HCT116 (cell line): ENCODE measurements at regions not wholly inside any gene's neighbourhood (a gene's known extent, or its start where the extent isn't known, plus 50 kb on each side); places are given as distances from the start of the nearest gene placed in this dataset.

ENCODE experiments used
- ATAC-seq: fragments of 200-7000 bp; cut with Tn5 transposase; 2 replicates; pipeline ENCODE4 v1.9.1; 2020; ENCODE audit warnings: mild to moderate bottlenecking, moderate library complexity
- BruUV-seq: library from RNA; stranded (reverse); fragments of 400-500 nt; replicated peaks from 2 replicates; lab custom pipeline; 2021; lab: Mats Ljungman, UMichigan
- CTCF ChIA-PET: fragments of 300-600 bp; sonication (Branson Sonifier 250); formaldehyde crosslinking; loops from one replicate; lab custom pipeline; 2021; ENCODE audit warnings: antibody characterized with exemption; lab: Charles Lee
- POLR2A ChIA-PET: fragments of 300-600, 350-600 bp; sonication (Branson Sonifier 250); formaldehyde crosslinking; loops from one replicate; lab custom pipeline; 2021; ENCODE audit warnings: antibody characterized with exemption; lab: Charles Lee
- RAD21 ChIA-PET, 2 experiments: fragments of 300-600 bp; sonication (Branson Sonifier 250); formaldehyde crosslinking; loops; one replicate each; lab custom pipeline; 2023; ENCODE audit warnings: low total read pairs in 2 of 2; ENCODE audit not compliant: uncharacterized antibody in 2 of 2, unreplicated experiment in 2 of 2, low non-redundant PET in 1 of 2; lab: Charles Lee
- DNase-seq: peaks from one replicate; pipeline ENCODE4 v3.0.0-alpha.2; 2010; ENCODE audit warnings: low read depth, low spot score
- H2AFZ ChIP-seq: fragments of 200-600 bp; shearing (Covaris generic), sonication (generic); 2 replicates; pipeline ENCODE4 v1.6.1; 2017; ENCODE audit warnings: low read depth, mixed run types, mixed read lengths, antibody characterized with exemption, low read length; ENCODE audit not compliant: poor library complexity, severe bottlenecking
- H3K27ac ChIP-seq: 2 replicates; pipeline ENCODE4 v1.5.1; 2012; ENCODE audit warnings: low read depth, low read length
- H3K27me3 ChIP-seq: fragments of 200-600 bp; sonication (generic); 2 replicates; pipeline ENCODE4 v1.6.1; 2016; ENCODE audit warnings: mixed run types, low read length, mixed read lengths; ENCODE audit not compliant: insufficient read depth
- H3K36me3 ChIP-seq, 2 experiments: fragments of 200-500 bp in 1 of 2; fragments of 200-600 bp in 1 of 2; sonication (Bioruptor generic) in 1 of 2; sonication (generic) in 1 of 2; 2 replicates each; pipeline versions ENCODE4 v1.5.1 to v1.6.1; 2014 to 2016; ENCODE audit warnings: low read length in 2 of 2, inconsistent platforms in 1 of 2, mixed read lengths in 1 of 2, mixed run types in 1 of 2; ENCODE audit not compliant: insufficient read depth in 2 of 2, control insufficient read depth in 1 of 2
- H3K4me1 ChIP-seq, 2 experiments: fragments of 200-600 bp in 1 of 2; sonication (generic) in 1 of 2; 2 replicates each; pipeline versions ENCODE4 v1.5.1 to v1.6.1; 2012 to 2017; ENCODE audit warnings: low read length in 2 of 2, inconsistent platforms in 1 of 2, mild to moderate bottlenecking in 1 of 2, mixed read lengths in 1 of 2, mixed run types in 1 of 2, moderate library complexity in 1 of 2; ENCODE audit not compliant: insufficient read depth in 2 of 2, control insufficient read depth in 1 of 2
- H3K4me2 ChIP-seq: fragments of 200-600 bp; sonication (generic); 2 replicates; pipeline ENCODE4 v1.6.1; 2017; ENCODE audit warnings: mixed run types, low read length, mixed read lengths
- H3K4me3 ChIP-seq, 2 experiments: fragments of 200-600 bp in 1 of 2; sonication (generic) in 1 of 2; replicated peaks in 1 of 2; 2 replicates each; pipeline ENCODE4 v1.5.1; 2011 to 2016; ENCODE audit warnings: low read length in 2 of 2, control low read depth in 1 of 2, low read depth in 1 of 2, mild to moderate bottlenecking in 1 of 2, mixed read lengths in 1 of 2, mixed run types in 1 of 2
- H3K79me2 ChIP-seq: fragments of 200-600 bp; sonication (generic); 2 replicates; pipeline ENCODE4 v1.6.1; 2017; ENCODE audit warnings: mild to moderate bottlenecking, mixed run types, low read length, moderate library complexity, mixed read lengths; ENCODE audit not compliant: insufficient read depth
- H3K9ac ChIP-seq: fragments of 200-600 bp; sonication (generic); 2 replicates; pipeline ENCODE4 v1.6.1; 2016; ENCODE audit warnings: low read length, mixed read lengths
- H3K9me2 ChIP-seq: fragments of 200-600 bp; sonication (generic), shearing (Covaris generic); 2 replicates; pipeline ENCODE4 v1.6.1; 2017; ENCODE audit warnings: mixed run types, mild to moderate bottlenecking, moderate library complexity; ENCODE audit not compliant: insufficient read depth
- H3K9me3 ChIP-seq, 2 experiments: fragments of 200-500 bp in 1 of 2; fragments of 200-600 bp in 1 of 2; sonication (Bioruptor generic) in 1 of 2; sonication (generic) in 1 of 2; 2 replicates each; pipeline ENCODE4 v1.6.1; 2014 to 2017; ENCODE audit warnings: low read length in 2 of 2, mixed read lengths in 2 of 2, inconsistent platforms in 1 of 2, low read depth in 1 of 2, mild to moderate bottlenecking in 1 of 2, mixed run types in 1 of 2, moderate library complexity in 1 of 2; ENCODE audit not compliant: control insufficient read depth in 1 of 2, insufficient read depth in 1 of 2
- H4K20me1 ChIP-seq: fragments of 200-600 bp; sonication (generic), shearing (Covaris generic); 2 replicates; pipeline ENCODE4 v1.6.1; 2017; ENCODE audit warnings: mixed run types, mild to moderate bottlenecking, moderate library complexity; ENCODE audit not compliant: insufficient read depth
- CBX3 ChIP-seq: IDR thresholded peaks from 2 replicates; pipeline ENCODE4 v1.6.1; 2012; ENCODE audit warnings: low read depth
- FOSL1 ChIP-seq: IDR thresholded peaks from 2 replicates; pipeline ENCODE4 v1.6.1; 2012; ENCODE audit warnings: low read depth
- RAD21 ChIP-seq: IDR thresholded peaks from 2 replicates; pipeline ENCODE4 v1.6.1; 2012; ENCODE audit warnings: low read depth, mild to moderate bottlenecking
- SP1 ChIP-seq: IDR thresholded peaks from 2 replicates; pipeline ENCODE4 v1.6.1; 2012; ENCODE audit warnings: low read depth
- SRF ChIP-seq: IDR thresholded peaks from 2 replicates; pipeline ENCODE4 v1.6.1; 2012; ENCODE audit warnings: low read depth
- TCF7L2 ChIP-seq: IDR thresholded peaks from 2 replicates; pipeline ENCODE4 v1.7.0; 2011; ENCODE audit warnings: borderline replicate concordance, inconsistent platforms; ENCODE audit not compliant: insufficient read depth, insufficient read length; ENCODE audit errors: extremely low read depth
- intact Hi-C: fragments of 100-400 bp; cut with micrococcal nuclease; formaldehyde crosslinking; loops from 2 replicates; pipeline ENCODE4 v1.10.0; 2022
- TF ChIP-seq, protein P1 (sequence below): IDR thresholded peaks from 2 replicates; pipeline ENCODE4 v1.6.1; 2012
- TF ChIP-seq, protein P2 (sequence below), 3 experiments: fragments of 200-600 bp in 1 of 3; sonication (generic) in 1 of 3; IDR thresholded peaks in 2 of 3; conservative IDR thresholded peaks in 1 of 3; 2 replicates each; pipeline ENCODE4 v1.5.1; 2012 to 2017; ENCODE audit warnings: low read depth in 2 of 3, low read length in 2 of 3, antibody characterized with exemption in 1 of 3, borderline replicate concordance in 1 of 3, control low read depth in 1 of 3, mild to moderate bottlenecking in 1 of 3, mixed read lengths in 1 of 3, mixed run types in 1 of 3, moderate library complexity in 1 of 3; ENCODE audit not compliant: insufficient read depth in 1 of 3

DNA sequence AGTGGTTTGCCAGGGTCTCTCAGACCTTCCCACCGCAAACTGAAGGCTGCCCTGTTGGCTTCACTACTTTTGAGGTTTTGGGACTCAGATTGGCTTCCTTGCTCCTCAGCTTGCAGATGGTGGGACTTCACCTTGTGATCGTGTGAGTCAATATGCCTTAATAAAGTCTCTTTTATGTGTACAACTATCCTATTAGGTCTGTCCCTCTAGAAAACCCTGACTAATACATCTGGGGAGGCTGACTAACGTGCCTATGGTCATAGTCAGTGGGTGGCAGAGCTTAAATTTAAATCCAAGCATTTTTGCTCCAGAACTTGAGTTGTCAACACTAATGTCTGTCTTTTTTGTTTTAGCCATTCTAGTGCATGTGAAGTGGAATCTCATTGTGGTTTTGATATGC lies 76.5 kb upstream of the CHODL start:
- Histone ChIP-seq H4K20me1 (no peaks in the 10 kb centered on the region), H3K4me2 (no peak overlapping the region), H3K79me2 (no peaks in the 10 kb centered on the region), H3K9me2 (no peaks in the 10 kb centered on the region), H3K9me3 (peaks cover 8 to 39% of the 10 kb centered on the region in 2 experiments; a peak in 3 of 4 replicates), H3K27me3 (no peaks in the 10 kb centered on the region), H3K27ac (no peak overlapping the region), H3K4me3 (no peak overlapping the region), H3K4me1 (no peaks in the 10 kb centered on the region), H2AFZ (no peak overlapping the region), H3K9ac (no peak overlapping the region), H3K36me3 (no peaks in the 10 kb centered on the region)
- ChIA-PET POLR2A (no interaction called here), CTCF (no interaction called here), RAD21 (no interaction called here)
- intact Hi-C loops = no loop called here
- no TSS peak for BruUV-seq
- TF ChIP-seq CBX3 = no peak
- TF ChIP-seq, protein P1, sequence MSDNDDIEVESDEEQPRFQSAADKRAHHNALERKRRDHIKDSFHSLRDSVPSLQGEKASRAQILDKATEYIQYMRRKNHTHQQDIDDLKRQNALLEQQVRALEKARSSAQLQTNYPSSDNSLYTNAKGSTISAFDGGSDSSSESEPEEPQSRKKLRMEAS = no peak
- TF ChIP-seq FOSL1 = no peak
- TF ChIP-seq SP1 = no peak
- no peak for TF ChIP-seq RAD21
- TF ChIP-seq TCF7L2 = no peak
- DNase-seq = no peak
- ATAC-seq = no peak

DNA sequence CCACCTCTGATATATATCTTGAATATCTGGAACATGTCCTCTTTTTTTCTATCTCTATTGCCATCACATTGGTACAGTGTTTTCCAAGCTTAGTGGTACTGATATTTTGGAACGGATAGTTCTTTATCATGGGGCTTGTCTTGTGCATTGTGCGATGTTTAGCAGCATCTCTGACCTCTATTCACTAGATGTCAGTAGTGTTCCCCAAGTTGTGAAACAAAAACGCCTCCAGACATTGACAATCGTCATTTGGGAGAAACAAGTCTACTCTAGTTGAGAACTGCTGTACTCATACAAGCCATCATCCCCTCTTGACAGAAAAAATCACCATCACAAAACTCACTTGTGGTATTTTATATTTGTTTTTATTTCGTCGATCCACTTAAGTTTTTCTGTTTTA lies 79.7 kb upstream of the CHODL start:
- DNase-seq = no peak
- RAD21 ChIA-PET = no interaction called here
- no peak overlapping the region for H2AFZ ChIP-seq

More for the DNA sequence above, 79.7 kb upstream of the CHODL start:
- intact Hi-C loops = no loop called here
- Histone ChIP-seq H3K79me2 (no peaks in the 10 kb centered on the region), H3K4me1 (no peaks in the 10 kb centered on the region), H3K9ac (no peak overlapping the region), H3K9me3 (peaks cover 7 to 31% of the 10 kb centered on the region in 2 experiments; a peak in 2 of 4 replicates), H3K4me2 (no peak overlapping the region), H3K27me3 (no peaks in the 10 kb centered on the region), H3K27ac (no peak overlapping the region), H4K20me1 (no peaks in the 10 kb centered on the region), H3K36me3 (no peaks in the 10 kb centered on the region), H3K9me2 (no peaks in the 10 kb centered on the region), H3K4me3 (no peak overlapping the region)
- no TSS peak for BruUV-seq
- CTCF ChIA-PET = no interaction called here
- TF ChIP-seq SRF = no peak
- TF ChIP-seq TCF7L2 = no peak
- TF ChIP-seq, protein P2, sequence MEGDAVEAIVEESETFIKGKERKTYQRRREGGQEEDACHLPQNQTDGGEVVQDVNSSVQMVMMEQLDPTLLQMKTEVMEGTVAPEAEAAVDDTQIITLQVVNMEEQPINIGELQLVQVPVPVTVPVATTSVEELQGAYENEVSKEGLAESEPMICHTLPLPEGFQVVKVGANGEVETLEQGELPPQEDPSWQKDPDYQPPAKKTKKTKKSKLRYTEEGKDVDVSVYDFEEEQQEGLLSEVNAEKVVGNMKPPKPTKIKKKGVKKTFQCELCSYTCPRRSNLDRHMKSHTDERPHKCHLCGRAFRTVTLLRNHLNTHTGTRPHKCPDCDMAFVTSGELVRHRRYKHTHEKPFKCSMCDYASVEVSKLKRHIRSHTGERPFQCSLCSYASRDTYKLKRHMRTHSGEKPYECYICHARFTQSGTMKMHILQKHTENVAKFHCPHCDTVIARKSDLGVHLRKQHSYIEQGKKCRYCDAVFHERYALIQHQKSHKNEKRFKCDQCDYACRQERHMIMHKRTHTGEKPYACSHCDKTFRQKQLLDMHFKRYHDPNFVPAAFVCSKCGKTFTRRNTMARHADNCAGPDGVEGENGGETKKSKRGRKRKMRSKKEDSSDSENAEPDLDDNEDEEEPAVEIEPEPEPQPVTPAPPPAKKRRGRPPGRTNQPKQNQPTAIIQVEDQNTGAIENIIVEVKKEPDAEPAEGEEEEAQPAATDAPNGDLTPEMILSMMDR (IDR thresholded peaks at IDR 0.05 in 2 of 3, conservative IDR thresholded peaks at IDR 0.05 in 1 of 3; ENCODE audit: borderline replicate concordance in 1 of 3, insufficient read depth in 1 of 3, low read depth in 2 of 3, low read length in 2 of 3) = no peak
- no peak for ATAC-seq
- POLR2A ChIA-PET = no interaction called here
